ENCODE measurements at regions not wholly inside any gene's neighbourhood (a gene's known extent, or its start where the extent isn't known, plus 50 kb on each side); places are given as distances from the start of the nearest gene placed in this dataset.

GRCh38 chr12:98308141-98308540, 207.2 kb upstream of the TMPO start:
- Mint-ChIP-seq H3K27me3 (no peaks in the 10 kb centered on the region), H3K9me3 (ENCODE audit: low read depth) (no peaks in the 10 kb centered on the region), H3K4me3 (ENCODE audit: low read depth) (no peak overlapping the region), H3K4me1 (ENCODE audit: low read depth) (no peaks in the 10 kb centered on the region), H3K36me3 (ENCODE audit: insufficient read depth) (no peaks in the 10 kb centered on the region), H3K27ac (no peak overlapping the region)
- DNase-seq (ENCODE audit: low spot score, unreplicated experiment), result no peak
- no peak for TF ChIP-seq CTCF (IDR thresholded peaks at IDR 0.05; ENCODE audit: unreplicated experiment)

GRCh38 chr12:98317939-98318899, 197.2 kb upstream of the TMPO start:
- no peaks in the 10 kb centered on the region for H3K27me3 Mint-ChIP-seq
- H3K4me3 Mint-ChIP-seq (ENCODE audit: low read depth), result no peak overlapping the region
- H3K9me3 Mint-ChIP-seq (ENCODE audit: low read depth), result peaks cover 4% of the 10 kb centered on the region
- H3K36me3 Mint-ChIP-seq (ENCODE audit: insufficient read depth), result no peaks in the 10 kb centered on the region
- TF ChIP-seq CTCF (IDR thresholded peaks at IDR 0.05; ENCODE audit: unreplicated experiment), result no peak
- no peak for DNase-seq (ENCODE audit: low spot score, unreplicated experiment)
- H3K27ac Mint-ChIP-seq, result no peak overlapping the region
- H3K4me1 Mint-ChIP-seq (ENCODE audit: low read depth), result peaks cover 12% of the 10 kb centered on the region

GRCh38 chr12:98319716-98320425, 195.5 kb upstream of the TMPO start:
- Mint-ChIP-seq H3K36me3 (ENCODE audit: insufficient read depth) (no peaks in the 10 kb centered on the region), H3K27ac (no peak overlapping the region), H3K4me1 (ENCODE audit: low read depth) (peaks cover 11% of the 10 kb centered on the region), H3K9me3 (ENCODE audit: low read depth) (peaks cover 4% of the 10 kb centered on the region), H3K4me3 (ENCODE audit: low read depth) (no peak overlapping the region), H3K27me3 (no peaks in the 10 kb centered on the region)
- DNase-seq (ENCODE audit: low spot score, unreplicated experiment), result no peak
- no peak for TF ChIP-seq CTCF (IDR thresholded peaks at IDR 0.05; ENCODE audit: unreplicated experiment)

GRCh38 chr12:98325003-98325402, 190.4 kb upstream of the TMPO start:
- Mint-ChIP-seq H3K4me3 (ENCODE audit: low read depth) (no peak overlapping the region), H3K9me3 (ENCODE audit: low read depth) (no peaks in the 10 kb centered on the region), H3K27me3 (no peaks in the 10 kb centered on the region), H3K4me1 (ENCODE audit: low read depth) (peaks cover 8% of the 10 kb centered on the region), H3K27ac (no peak overlapping the region), H3K36me3 (ENCODE audit: insufficient read depth) (no peaks in the 10 kb centered on the region)
- TF ChIP-seq CTCF (IDR thresholded peaks at IDR 0.05; ENCODE audit: unreplicated experiment), result no peak
- DNase-seq (ENCODE audit: low spot score, unreplicated experiment), result no peak

- Mint-ChIP-seq H3K4me1 (ENCODE audit: low read depth) (peaks cover 2% of the 10 kb centered on the region), H3K27ac (no peak overlapping the region), H3K36me3 (ENCODE audit: insufficient read depth) (no peaks in the 10 kb centered on the region), H3K27me3 (no peaks in the 10 kb centered on the region), H3K4me3 (ENCODE audit: low read depth) (no peak overlapping the region), H3K9me3 (ENCODE audit: low read depth) (no peaks in the 10 kb centered on the region)
- no peak for DNase-seq (ENCODE audit: low spot score, unreplicated experiment)
- TF ChIP-seq CTCF (IDR thresholded peaks at IDR 0.05; ENCODE audit: unreplicated experiment), result no peak
These were observed 186.9 kb upstream of the TMPO start for GRCh38 chr12:98328467-98328866.

All from progenitor cell of endocrine pancreas (in vitro differentiated cells).